HEK293 (cell line): ENCODE measurements at regions not wholly inside any gene's neighbourhood (a gene's known extent, or its start where the extent isn't known, plus 50 kb on each side); places are given as distances from the start of the nearest gene placed in this dataset.

Experiments
- CTCF ChIP-seq: fragments of 450-650 bp; formaldehyde crosslinking; IDR thresholded peaks from 2 replicates; pipeline ENCODE4 v1.5.1; 2016; ENCODE audit warnings: missing biosample characterization, missing genetic modification characterization
- ZBTB17 ChIP-seq: fragments of 450-650 bp; formaldehyde crosslinking; IDR thresholded peaks from 2 replicates; pipeline ENCODE4 v1.5.1; 2016; ENCODE audit warnings: missing biosample characterization, missing genetic modification characterization
- ZBTB21 ChIP-seq: fragments of 450-650 bp; formaldehyde crosslinking; IDR thresholded peaks from 2 replicates; pipeline ENCODE4 v1.5.1; 2017; ENCODE audit warnings: missing biosample characterization, missing genetic modification characterization
- ZBTB7A ChIP-seq: fragments of 450-650 bp; formaldehyde crosslinking; IDR thresholded peaks from 2 replicates; pipeline ENCODE4 v1.5.1; 2016; ENCODE audit warnings: low read depth, missing biosample characterization, missing genetic modification characterization
- ZNF184 ChIP-seq: fragments of 450-650 bp; IDR thresholded peaks from 2 replicates; pipeline ENCODE4 v1.5.1; 2018; ENCODE audit warnings: missing biosample characterization, mild to moderate bottlenecking, missing genetic modification characterization
- ZNF19 ChIP-seq: fragments of 450-650 bp; formaldehyde crosslinking; IDR thresholded peaks from 2 replicates; pipeline ENCODE4; 2016; ENCODE audit warnings: missing biosample characterization, missing genetic modification characterization, low read depth
- ZNF311 ChIP-seq: fragments of 450-650 bp; formaldehyde crosslinking; IDR thresholded peaks from 2 replicates; pipeline ENCODE4 v1.5.1; 2017; ENCODE audit warnings: missing biosample characterization, missing genetic modification characterization, borderline replicate concordance
- ZNF426 ChIP-seq: fragments of 450-650 bp; formaldehyde crosslinking; IDR thresholded peaks from 2 replicates; pipeline ENCODE4 v1.5.1; 2017; ENCODE audit warnings: missing biosample characterization, missing genetic modification characterization, mild to moderate bottlenecking, inconsistent platforms, moderate library complexity
- ZNF549 ChIP-seq: fragments of 450-650 bp; IDR thresholded peaks from 2 replicates; pipeline ENCODE4 v1.5.1; 2018; ENCODE audit warnings: missing biosample characterization, missing genetic modification characterization, mild to moderate bottlenecking, inconsistent platforms, moderate library complexity

DNA sequence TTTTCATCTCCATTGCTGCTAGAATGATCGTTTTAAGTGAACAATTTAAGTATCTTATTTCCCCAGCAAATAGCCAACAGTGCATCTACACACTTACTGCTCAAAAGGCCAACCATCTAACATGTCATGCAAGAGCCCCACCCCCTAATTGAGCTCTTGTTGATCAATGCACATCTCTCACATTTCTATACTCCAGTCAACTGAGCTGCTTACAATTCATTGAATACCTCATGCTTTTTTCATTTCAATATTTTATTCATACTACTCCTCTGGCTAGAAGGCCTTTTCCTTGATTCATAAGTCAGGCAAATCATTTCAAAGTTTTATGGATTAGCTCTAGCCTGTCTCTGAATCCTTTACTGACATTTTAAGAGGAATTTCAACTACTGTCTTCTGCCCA lies 79.0 kb upstream of the WDR17 start:
- TF ChIP-seq ZNF19 (tag by site-specific recombination) = no peak
- TF ChIP-seq CTCF (tag by site-specific recombination) = no peak
- no peak for TF ChIP-seq ZNF311
- no peak for TF ChIP-seq ZBTB7A (tag by site-specific recombination)
- no peak for TF ChIP-seq ZNF184 (tag by site-specific recombination)
- TF ChIP-seq ZBTB21 (tag by site-specific recombination) = no peak
- TF ChIP-seq ZNF549 = no peak
- no peak for TF ChIP-seq ZNF426
- TF ChIP-seq ZBTB17 (tag by site-specific recombination) = no peak
